GOT3 (cell line): ENCODE measurements at regions not wholly inside any gene's neighbourhood (a gene's known extent, or its start where the extent isn't known, plus 50 kb on each side); places are given as distances from the start of the nearest gene placed in this dataset.

Experiments
- DNase-seq: peaks from one replicate; lab custom pipeline; 2025; ENCODE audit warnings: mixed read lengths; lab: John Stamatoyannopoulos, UW

- no peak for DNase-seq
Measured at GRCh38 chr21:35340273-35340672, 291.2 kb upstream of the RUNX1 start.

- no peak for DNase-seq
Measured at GRCh38 chr21:35338881-35339632, 290.0 kb upstream of the RUNX1 start.

- no peak for DNase-seq
Measured at GRCh38 chr21:35338281-35338680, 289.2 kb upstream of the RUNX1 start.

- DNase-seq = no peak
Measured at GRCh38 chr21:35337573-35337972, 288.5 kb upstream of the RUNX1 start.

GRCh38 chr21:35336534-35336933 is 287.4 kb upstream of the RUNX1 start:
- DNase-seq = no peak

- no peak for DNase-seq
Measured at GRCh38 chr21:35335951-35336446, 286.9 kb upstream of the RUNX1 start.

GRCh38 chr21:35333831-35334618 is 284.9 kb upstream of the RUNX1 start:
- DNase-seq = no peak

- DNase-seq = no peak
Measured at GRCh38 chr21:35332841-35333426, 283.8 kb upstream of the RUNX1 start.

GRCh38 chr21:35329940-35330660 is 281.0 kb upstream of the RUNX1 start:
- DNase-seq = no peak

- no peak for DNase-seq
Measured at GRCh38 chr21:35328856-35329455, 279.9 kb upstream of the RUNX1 start.

- no peak for DNase-seq
Measured at GRCh38 chr21:35326677-35327076, 277.6 kb upstream of the RUNX1 start.

GRCh38 chr21:35325953-35326352 is 276.9 kb upstream of the RUNX1 start:
- DNase-seq = no peak

GRCh38 chr21:35324372-35325220 is 275.5 kb upstream of the RUNX1 start:
- no peak for DNase-seq

GRCh38 chr21:35323947-35324346 is 274.8 kb upstream of the RUNX1 start:
- no peak for DNase-seq

GRCh38 chr21:35321322-35322200 is 272.5 kb upstream of the RUNX1 start:
- no peak for DNase-seq

- DNase-seq = no peak
Measured at GRCh38 chr21:35319684-35320283, 270.7 kb upstream of the RUNX1 start.

GRCh38 chr21:35316933-35317332 is 267.8 kb upstream of the RUNX1 start:
- DNase-seq = no peak

GRCh38 chr21:35316456-35316855 is 267.4 kb upstream of the RUNX1 start:
- DNase-seq = no peak

- DNase-seq = no peak
Measured at GRCh38 chr21:35314857-35315582, 265.9 kb upstream of the RUNX1 start.
